ENCODE measurements at regions not wholly inside any gene's neighbourhood (a gene's known extent, or its start where the extent isn't known, plus 50 kb on each side); places are given as distances from the start of the nearest gene placed in this dataset.

- TF ChIP-seq, protein P1, sequence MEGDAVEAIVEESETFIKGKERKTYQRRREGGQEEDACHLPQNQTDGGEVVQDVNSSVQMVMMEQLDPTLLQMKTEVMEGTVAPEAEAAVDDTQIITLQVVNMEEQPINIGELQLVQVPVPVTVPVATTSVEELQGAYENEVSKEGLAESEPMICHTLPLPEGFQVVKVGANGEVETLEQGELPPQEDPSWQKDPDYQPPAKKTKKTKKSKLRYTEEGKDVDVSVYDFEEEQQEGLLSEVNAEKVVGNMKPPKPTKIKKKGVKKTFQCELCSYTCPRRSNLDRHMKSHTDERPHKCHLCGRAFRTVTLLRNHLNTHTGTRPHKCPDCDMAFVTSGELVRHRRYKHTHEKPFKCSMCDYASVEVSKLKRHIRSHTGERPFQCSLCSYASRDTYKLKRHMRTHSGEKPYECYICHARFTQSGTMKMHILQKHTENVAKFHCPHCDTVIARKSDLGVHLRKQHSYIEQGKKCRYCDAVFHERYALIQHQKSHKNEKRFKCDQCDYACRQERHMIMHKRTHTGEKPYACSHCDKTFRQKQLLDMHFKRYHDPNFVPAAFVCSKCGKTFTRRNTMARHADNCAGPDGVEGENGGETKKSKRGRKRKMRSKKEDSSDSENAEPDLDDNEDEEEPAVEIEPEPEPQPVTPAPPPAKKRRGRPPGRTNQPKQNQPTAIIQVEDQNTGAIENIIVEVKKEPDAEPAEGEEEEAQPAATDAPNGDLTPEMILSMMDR (IDR thresholded peaks at IDR 0.05): no peak
- TF ChIP-seq POLR2A (IDR thresholded peaks at IDR 0.05): no peak
- TF ChIP-seq EP300 (IDR thresholded peaks at IDR 0.05): no peak
Measured at GRCh38 chr2:35938838-35939237, 416.7 kb upstream of the CRIM1 start.

All from tibial nerve (tissue), 4 donors.